Upper lobe of left lung (tissue), 6 donors: ENCODE measurements at regions not wholly inside any gene's neighbourhood (a gene's known extent, or its start where the extent isn't known, plus 50 kb on each side); places are given as distances from the start of the nearest gene placed in this dataset.

Experiments
- ATAC-seq, 2 donors: fragments of 200-7000 bp; cut with Tn5 transposase; one replicate each; pipeline ENCODE4 v1.9.1; 2022; ENCODE audit warnings: mild to moderate bottlenecking in 2 of 2, moderate library complexity in 2 of 2; ENCODE audit not compliant: low FRiP score in 2 of 2
- DNase-seq, 2 donors: peaks; one replicate each; pipeline ENCODE4 v3.0.0-alpha.2; 2019 to 2020
- H3K27ac ChIP-seq, 4 donors: fragments of 200-600 bp; sonication (generic); one replicate each; pipeline ENCODE4 v1.5.1; 2016 to 2019
- H3K27me3 ChIP-seq, 4 donors: fragments of 200-600 bp; sonication (generic); one replicate each; pipeline ENCODE4 v1.5.1; 2017 to 2019
- H3K36me3 ChIP-seq, 4 donors: fragments of 200-600 bp; sonication (generic); one replicate each; pipeline ENCODE4 v1.5.1; 2016 to 2019
- H3K4me1 ChIP-seq, 4 donors: fragments of 200-600 bp; sonication (generic); one replicate each; pipeline ENCODE4 v1.5.1; 2018 to 2019
- H3K4me3 ChIP-seq, 4 donors: fragments of 200-600 bp; sonication (generic); one replicate each; pipeline ENCODE4 v1.5.1; 2017 to 2019; ENCODE audit warnings: mild to moderate bottlenecking in 2 of 4, moderate library complexity in 1 of 4
- H3K9me3 ChIP-seq, 4 donors: fragments of 200-600 bp; sonication (generic); one replicate each; pipeline ENCODE4 v1.5.1; 2018 to 2019
- CTCF ChIP-seq, 6 experiments: fragments of 450-650 bp in 4 of 6; fragments of 200-600 bp in 2 of 6; sonication (generic) in 2 of 6; IDR thresholded peaks; one replicate each; pipeline ENCODE4 v1.5.1; 2016 to 2019; ENCODE audit warnings: antibody characterized with exemption in 6 of 6
- EP300 ChIP-seq, 4 donors: sonication (generic); formaldehyde crosslinking; IDR thresholded peaks; one replicate each; pipeline ENCODE4 v1.5.1; 2017; ENCODE audit warnings: antibody characterized with exemption in 4 of 4, control low read depth in 2 of 4
- POLR2A ChIP-seq, 4 donors: fragments of 450-650 bp; IDR thresholded peaks; one replicate each; pipeline ENCODE4 v1.5.1; 2016 to 2017; ENCODE audit warnings: antibody characterized with exemption in 4 of 4, mild to moderate bottlenecking in 2 of 4
- POLR2AphosphoS5 ChIP-seq, 2 donors: sonication (generic); formaldehyde crosslinking; IDR thresholded peaks; one replicate each; pipeline ENCODE4 v1.5.1; 2017; ENCODE audit warnings: antibody characterized with exemption in 2 of 2
- WGBS, 2 donors: methylation state at CpG; one replicate each; pipeline ENCODE4 v1.1.5; 2017 to 2018; 5-methylcytosine and 5-hydroxymethylcytosine counted together
- donor health status: DM: no; HTN: no; CAD: no; lungs with moderate emphysema.
- donor health status: DM: no; HTN: yes; CAD: no; lungs with severe emphysema.

- DNase-seq (no peak), ATAC-seq (no peak)
- Histone ChIP-seq H3K36me3 (no peaks in the 10 kb centered on the region), H3K4me3 (no peak overlapping the region), H3K27me3 (peaks cover 0 to 2% (median 0%) of the 10 kb centered on the region in 4 donors), H3K27ac (no peak overlapping the region), H3K9me3 (no peaks in the 10 kb centered on the region), H3K4me1 (no peaks in the 10 kb centered on the region)
- WGBS, 2 donors, result 70 to 83% methylated on average over 12 to 14 of the region's 14 CpGs
- TF ChIP-seq POLR2A (IDR thresholded peaks at IDR 0.05) (no peak), CTCF (IDR thresholded peaks at IDR 0.05) (no peak), EP300 (IDR thresholded peaks at IDR 0.05) (no peak), POLR2AphosphoS5 (IDR thresholded peaks at IDR 0.05) (no peak)
These were observed 74.6 kb upstream of the CSF3R start for GRCh38 chr1:36557041-36558000.

- 72 to 81% methylated on average over 4 to 5 of the region's 5 CpGs for WGBS, 2 donors
These were observed 72.3 kb upstream of the CSF3R start for GRCh38 chr1:36555041-36555440.

GRCh38 chr1:36554323-36554628 lies 71.6 kb upstream of the CSF3R start:
- no peak for DNase-seq
- Histone ChIP-seq H3K9me3 (no peaks in the 10 kb centered on the region), H3K4me1 (no peaks in the 10 kb centered on the region), H3K4me3 (no peak overlapping the region), H3K27ac (no peak overlapping the region), H3K27me3 (peaks cover 0 to 2% (median 0%) of the 10 kb centered on the region in 4 donors), H3K36me3 (no peaks in the 10 kb centered on the region)
- ATAC-seq, result no peak
- WGBS, 2 donors, result 76 to 93% methylated on average over 2 to 4 of the region's 4 CpGs
- no peak for TF ChIP-seq POLR2AphosphoS5 (IDR thresholded peaks at IDR 0.05)
- no peak for TF ChIP-seq CTCF (IDR thresholded peaks at IDR 0.05)
- no peak for TF ChIP-seq POLR2A (IDR thresholded peaks at IDR 0.05)
- TF ChIP-seq EP300 (IDR thresholded peaks at IDR 0.05), result no peak

More at GRCh38 chr1:36555041-36555440, 72.3 kb upstream of the CSF3R start:
- Histone ChIP-seq H3K4me3 (no peak overlapping the region), H3K9me3 (no peaks in the 10 kb centered on the region), H3K27ac (no peak overlapping the region), H3K27me3 (peaks cover 0 to 2% (median 0%) of the 10 kb centered on the region in 4 donors), H3K4me1 (no peaks in the 10 kb centered on the region), H3K36me3 (no peaks in the 10 kb centered on the region)
- ATAC-seq (no peak), DNase-seq (no peak)
- TF ChIP-seq POLR2A (IDR thresholded peaks at IDR 0.05), result no peak
- TF ChIP-seq EP300 (IDR thresholded peaks at IDR 0.05), result no peak
- TF ChIP-seq CTCF (IDR thresholded peaks at IDR 0.05), result no peak
- TF ChIP-seq POLR2AphosphoS5 (IDR thresholded peaks at IDR 0.05), result no peak

DNA sequence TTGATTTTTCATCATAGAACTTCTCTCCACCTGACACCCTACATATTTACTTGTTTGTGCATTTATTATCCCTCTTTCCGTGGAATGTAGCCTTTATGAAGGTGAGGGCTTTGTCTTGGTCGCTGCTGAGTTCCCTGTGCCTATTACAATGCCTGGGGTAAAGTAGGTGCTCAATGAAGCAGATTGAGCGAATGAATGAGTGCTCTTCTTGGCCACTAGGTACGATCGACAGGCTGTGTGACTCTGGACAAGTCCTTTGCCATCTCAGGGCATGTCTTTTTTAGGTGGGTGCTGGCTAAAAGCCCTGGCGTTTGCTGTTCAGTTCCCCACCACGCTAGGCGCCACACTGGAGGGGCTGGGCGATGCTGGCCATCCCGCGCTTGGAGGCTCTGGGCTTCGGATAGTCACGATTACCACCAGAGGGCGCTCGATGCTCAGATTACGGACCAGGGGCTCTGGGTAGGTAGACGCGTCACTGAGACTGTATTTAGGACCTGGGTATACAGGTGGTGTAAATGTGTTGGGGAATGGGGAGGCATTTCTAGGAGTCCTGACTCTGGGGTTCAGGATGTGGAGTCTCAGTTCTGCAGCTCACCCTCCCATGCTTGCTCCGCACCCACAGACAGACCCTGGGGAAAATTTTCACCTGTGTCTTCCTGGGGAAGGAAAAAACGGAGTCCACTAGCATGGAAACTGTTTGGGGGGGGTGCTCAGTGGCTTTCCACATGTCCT lies 71.0 kb upstream of the CSF3R start:
- DNase-seq (peak in 1 of 2 donors; percentile 67), ATAC-seq (peak; percentile 60 to 67)
- Histone ChIP-seq H3K9me3 (no peaks in the 10 kb centered on the region), H3K4me1 (no peaks in the 10 kb centered on the region), H3K27ac (no peak overlapping the region), H3K36me3 (no peaks in the 10 kb centered on the region), H3K4me3 (no peak overlapping the region), H3K27me3 (peaks cover 0 to 2% (median 0%) of the 10 kb centered on the region in 4 donors)
- no peak for TF ChIP-seq POLR2AphosphoS5 (IDR thresholded peaks at IDR 0.05)
- peak; percentile 32 to 62 (median 47) for TF ChIP-seq CTCF (IDR thresholded peaks at IDR 0.05)
- no peak for TF ChIP-seq POLR2A (IDR thresholded peaks at IDR 0.05)
- TF ChIP-seq EP300 (IDR thresholded peaks at IDR 0.05), result no peak
- 16 to 18% methylated on average over 16 to 20 of the region's 20 CpGs for WGBS, 2 donors
